DMS79 (cell line): ENCODE measurements at regions not wholly inside any gene's neighbourhood (a gene's known extent, or its start where the extent isn't known, plus 50 kb on each side); places are given as distances from the start of the nearest gene placed in this dataset.

Experiments used
- DNase-seq: peaks from one replicate; lab custom pipeline; 2025; lab: John Stamatoyannopoulos, UW

- no peak for DNase-seq
Measured at GRCh38 chr4:35700663-35701062, 543.7 kb downstream of the ARAP2 start.

- DNase-seq: no peak
Measured at GRCh38 chr4:35709080-35709479, 535.2 kb downstream of the ARAP2 start.

GRCh38 chr4:35710343-35710742 is 534.0 kb downstream of the ARAP2 start:
- DNase-seq: no peak

GRCh38 chr4:35711127-35711526 is 533.2 kb downstream of the ARAP2 start:
- DNase-seq: no peak

- no peak for DNase-seq
Measured at GRCh38 chr4:35723973-35724372, 520.3 kb downstream of the ARAP2 start.

- no peak for DNase-seq
Measured at GRCh38 chr4:35725131-35725530, 519.2 kb downstream of the ARAP2 start.

GRCh38 chr4:35730414-35730813 is 513.9 kb downstream of the ARAP2 start:
- DNase-seq: no peak

GRCh38 chr4:35734381-35735098 is 509.8 kb downstream of the ARAP2 start:
- no peak for DNase-seq

GRCh38 chr4:35739308-35739707 is 505.0 kb downstream of the ARAP2 start:
- no peak for DNase-seq

GRCh38 chr4:35754047-35754446 is 490.3 kb downstream of the ARAP2 start:
- DNase-seq: no peak

GRCh38 chr4:35757836-35758235 is 486.5 kb downstream of the ARAP2 start:
- no peak for DNase-seq

GRCh38 chr4:35760807-35761206 is 483.5 kb downstream of the ARAP2 start:
- DNase-seq: no peak

- DNase-seq: no peak
Measured at GRCh38 chr4:35771571-35771970, 472.7 kb downstream of the ARAP2 start.

GRCh38 chr4:35772291-35772690 is 472.0 kb downstream of the ARAP2 start:
- DNase-seq: no peak

GRCh38 chr4:35789899-35790574 is 454.3 kb downstream of the ARAP2 start:
- no peak for DNase-seq

GRCh38 chr4:35793045-35793722 is 451.1 kb downstream of the ARAP2 start:
- no peak for DNase-seq

- DNase-seq: no peak
Measured at GRCh38 chr4:35793766-35794165, 450.5 kb downstream of the ARAP2 start.

- no peak for DNase-seq
Measured at GRCh38 chr4:35800669-35801068, 443.6 kb downstream of the ARAP2 start.

- DNase-seq: no peak
Measured at GRCh38 chr4:35802644-35803043, 441.7 kb downstream of the ARAP2 start.

- no peak for DNase-seq
Measured at GRCh38 chr4:35818520-35818919, 425.8 kb downstream of the ARAP2 start.

GRCh38 chr4:35820003-35820402 is 424.3 kb downstream of the ARAP2 start:
- no peak for DNase-seq

GRCh38 chr4:35824231-35824630 is 420.1 kb downstream of the ARAP2 start:
- no peak for DNase-seq

- DNase-seq: no peak
Measured at GRCh38 chr4:35835893-35836292, 408.4 kb downstream of the ARAP2 start.
